K562 (cell line): ENCODE measurements at regions not wholly inside any gene's neighbourhood (a gene's known extent, or its start where the extent isn't known, plus 50 kb on each side); places are given as distances from the start of the nearest gene placed in this dataset.

Experiments used
- CEBPB ChIP-seq: fragments of 450-650 bp; IDR thresholded peaks from 2 replicates; pipeline ENCODE4 v1.6.1; 2016; ENCODE audit warnings: missing genetic modification characterization, missing compliant biosample characterization
- CHD7 ChIP-seq: fragments of 200-600 bp; sonication (generic); IDR thresholded peaks from one replicate; pipeline ENCODE4 v1.6.1; 2012; ENCODE audit warnings: mild to moderate bottlenecking, low read depth, low read length, inconsistent platforms
- FOXA1 ChIP-seq: fragments of 450-650 bp; IDR thresholded peaks from 2 replicates; pipeline ENCODE4 v1.6.1; 2016; ENCODE audit warnings: mild to moderate bottlenecking, borderline replicate concordance
- FOXM1 ChIP-seq, 2 experiments: fragments of 450-650 bp in 1 of 2; sonication (generic) in 1 of 2; formaldehyde crosslinking in 1 of 2; IDR thresholded peaks; 2 replicates each; pipeline versions ENCODE4 v1.6.1 to v1.9.0; 2017 to 2022; ENCODE audit warnings: low read depth in 2 of 2, mild to moderate bottlenecking in 2 of 2, missing genetic modification reagents in 1 of 2, moderate library complexity in 1 of 2
- IRF9 ChIP-seq: fragments of 450-650 bp; IDR thresholded peaks from 2 replicates; pipeline ENCODE4 v1.6.1; 2016; ENCODE audit warnings: missing biosample characterization, missing genetic modification characterization
- NFXL1 ChIP-seq: fragments of 450-650 bp; formaldehyde crosslinking; IDR thresholded peaks from 2 replicates; pipeline ENCODE4 v1.4.0; 2021; ENCODE audit warnings: mild to moderate bottlenecking
- POLR3A ChIP-seq: IDR thresholded peaks from 2 replicates; pipeline ENCODE4 v1.6.1; 2011; ENCODE audit warnings: borderline replicate concordance, mild to moderate bottlenecking, moderate library complexity; ENCODE audit not compliant: insufficient read length, insufficient read depth; ENCODE audit errors: extremely low read depth
- POU5F1 ChIP-seq: fragments of 150-350 bp; IDR thresholded peaks from 2 replicates; pipeline ENCODE4 v1.6.1; 2014; ENCODE audit warnings: borderline replicate concordance, low read length, low read depth, mild to moderate bottlenecking; ENCODE audit not compliant: partially characterized antibody
- PYGO2 ChIP-seq: fragments of 450-650 bp; IDR thresholded peaks from 2 replicates; pipeline ENCODE4 v1.6.1; 2016; ENCODE audit warnings: mild to moderate bottlenecking, missing genetic modification characterization, moderate library complexity, missing compliant biosample characterization
- SOX6 ChIP-seq: fragments of 450-650 bp; IDR thresholded peaks from 2 replicates; pipeline ENCODE4 v1.6.1; 2014; ENCODE audit warnings: mild to moderate bottlenecking
- TARDBP ChIP-seq: fragments of 450-650 bp; IDR thresholded peaks from 2 replicates; pipeline ENCODE4 v1.6.1; 2016
- TCF15 ChIP-seq: fragments of 250-450 bp; sonication (Bioruptor Pico); IDR thresholded peaks from 2 replicates; pipeline ENCODE4 v1.8.0; 2022; ENCODE audit warnings: moderate library complexity, mild to moderate bottlenecking, inconsistent platforms
- TFAP4 ChIP-seq: sonication (generic); formaldehyde crosslinking; IDR thresholded peaks from 2 replicates; pipeline ENCODE4 v1.8.0; 2022; ENCODE audit warnings: missing genetic modification reagents, mild to moderate bottlenecking, moderate library complexity, borderline replicate concordance

GRCh38 chr5:164354139-164354751, 848.8 kb downstream of the MAT2B start (continued):
- TF ChIP-seq POLR3A: no peak
- no peak for TF ChIP-seq CHD7
- TF ChIP-seq TFAP4: no peak
- peak; percentile 100 for TF ChIP-seq CEBPB (tag)
- TF ChIP-seq IRF9 (tag): peak; percentile 86
- no peak for TF ChIP-seq POU5F1
- TF ChIP-seq NFXL1 (CRISPR knock-in tag): no peak
- no peak for TF ChIP-seq TCF15 (CRISPR knock-in tag)
- no peak for TF ChIP-seq TARDBP
- no peak for TF ChIP-seq FOXA1
- TF ChIP-seq PYGO2: no peak
- TF ChIP-seq FOXM1 (IDR thresholded peaks at IDR 0.05; ENCODE audit: low read depth): no peak
- no peak for TF ChIP-seq FOXM1 (CRISPR knock-in tag; IDR thresholded peaks at IDR 0.05; ENCODE audit: low read depth)
- TF ChIP-seq SOX6: 0 out of 2 replicates have a peak, but pooled peaks have one; percentile 24
